ENCODE measurements at regions not wholly inside any gene's neighbourhood (a gene's known extent, or its start where the extent isn't known, plus 50 kb on each side); places are given as distances from the start of the nearest gene placed in this dataset.
"Not testable (repeated sequence)": the region's sequence is repeated elsewhere in the genome, so short reads cannot be mapped to it uniquely, and the experiment has no call there.

GRCh38 chr7:136260591-136260990, 283.4 kb upstream of the MTPN start:
- H3K79me2 ChIP-seq (ENCODE audit: low read depth); H3K4me3 ChIP-seq; POLR2A ChIA-PET (ENCODE audit: unreplicated experiment); H3K4me2 ChIP-seq; intact Hi-C loops (cut with micrococcal nuclease; ENCODE audit: unreplicated experiment); DNase-seq; H4K20me1 ChIP-seq (ENCODE audit: insufficient read depth); BruUV-seq (replicated peaks); H2AFZ ChIP-seq; H3K27me3 ChIP-seq (ENCODE audit: insufficient read depth, low read depth); H3K9me3 ChIP-seq (ENCODE audit: insufficient read depth, low read depth); CTCF ChIA-PET; H3F3A ChIP-seq (ENCODE audit: insufficient read depth, low read depth); H3K9me2 ChIP-seq (ENCODE audit: insufficient read depth); H3K4me1 ChIP-seq (replicated peaks; ENCODE audit: insufficient read depth); H3K36me3 ChIP-seq (ENCODE audit: low read depth); H3K27ac ChIP-seq: not testable (repeated sequence)

DNA sequence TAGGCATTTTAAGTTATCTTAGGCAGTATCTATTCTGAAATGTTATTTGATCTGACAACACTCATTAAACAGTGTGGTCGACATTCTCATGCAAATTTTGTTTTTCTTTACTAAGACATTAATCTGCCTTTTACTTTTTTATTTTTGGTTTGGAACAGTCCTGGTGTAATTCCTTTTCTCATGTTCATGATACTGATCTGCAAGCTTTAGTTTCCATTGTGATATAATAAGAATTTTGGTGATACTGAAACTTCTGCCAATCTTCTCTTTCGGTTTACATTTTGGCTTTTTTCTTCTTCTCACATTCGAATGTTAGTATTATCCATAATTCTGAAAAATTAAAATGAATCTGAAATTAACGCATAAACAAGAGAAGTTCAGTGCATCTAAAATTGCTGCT, 281.9 kb upstream of the MTPN start:
- H3K4me1 ChIP-seq (replicated peaks; ENCODE audit: insufficient read depth), result no peaks in the 10 kb centered on the region
- no peak overlapping the region for H3K4me3 ChIP-seq
- H3K27me3 ChIP-seq (ENCODE audit: insufficient read depth, low read depth), result no peaks in the 10 kb centered on the region
- no peaks in the 10 kb centered on the region for H3F3A ChIP-seq (ENCODE audit: insufficient read depth, low read depth)
- no peak overlapping the region for H3K27ac ChIP-seq
- H3K79me2 ChIP-seq (ENCODE audit: low read depth), result no peaks in the 10 kb centered on the region
- ChIA-PET POLR2A (ENCODE audit: unreplicated experiment) (no interaction called here), CTCF (no interaction called here)
- no peaks in the 10 kb centered on the region for H3K36me3 ChIP-seq (ENCODE audit: low read depth)
- no peaks in the 10 kb centered on the region for H4K20me1 ChIP-seq (ENCODE audit: insufficient read depth)
- no peak for DNase-seq
- no peaks in the 10 kb centered on the region for H3K9me3 ChIP-seq (ENCODE audit: insufficient read depth, low read depth)
- intact Hi-C loops (cut with micrococcal nuclease; ENCODE audit: unreplicated experiment), result no loop called here
- no peak overlapping the region for H2AFZ ChIP-seq
- H3K4me2 ChIP-seq, result no peak overlapping the region
- TF ChIP-seq EZH2 (IDR thresholded peaks at IDR 0.05; ENCODE audit: low read depth), result no peak
- no peak for TF ChIP-seq CTCF (conservative IDR thresholded peaks at IDR 0.05)
- H3K9me2 ChIP-seq (ENCODE audit: insufficient read depth), result no peaks in the 10 kb centered on the region
- no TSS peak for BruUV-seq (replicated peaks)

DNA sequence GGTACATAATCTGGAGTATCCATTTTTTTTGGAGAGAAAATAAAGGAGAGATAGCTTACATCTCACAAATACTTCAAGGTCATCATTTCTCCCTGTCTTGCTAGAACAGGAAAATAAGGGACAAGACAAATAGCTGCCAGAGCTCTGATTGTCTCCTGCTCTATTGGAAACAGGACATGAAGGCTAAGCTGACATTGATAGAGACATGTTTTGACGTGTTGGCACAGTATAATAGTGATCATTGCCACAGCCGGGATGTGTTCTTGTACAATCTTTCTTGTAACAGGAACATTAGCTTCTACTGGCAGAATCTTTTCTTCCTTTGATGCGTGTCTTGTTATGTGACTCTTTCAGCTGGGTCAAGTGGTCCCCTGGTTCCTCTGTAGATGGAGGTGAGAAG, 279.3 kb upstream of the MTPN start:
- Histone ChIP-seq H3F3A (ENCODE audit: insufficient read depth, low read depth) (no peaks in the 10 kb centered on the region), H3K79me2 (ENCODE audit: low read depth) (no peaks in the 10 kb centered on the region), H3K4me1 (replicated peaks; ENCODE audit: insufficient read depth) (no peaks in the 10 kb centered on the region), H3K4me2 (no peak overlapping the region), H3K9me3 (ENCODE audit: insufficient read depth, low read depth) (no peaks in the 10 kb centered on the region), H3K27ac (no peak overlapping the region), H3K9me2 (ENCODE audit: insufficient read depth) (no peaks in the 10 kb centered on the region), H3K4me3 (no peak overlapping the region), H4K20me1 (ENCODE audit: insufficient read depth) (no peaks in the 10 kb centered on the region), H2AFZ (no peak overlapping the region), H3K36me3 (ENCODE audit: low read depth) (no peaks in the 10 kb centered on the region), H3K27me3 (ENCODE audit: insufficient read depth, low read depth) (no peaks in the 10 kb centered on the region)
- no TSS peak for BruUV-seq (replicated peaks)
- CTCF ChIA-PET, result no interaction called here
- DNase-seq, result no peak
- TF ChIP-seq EZH2 (IDR thresholded peaks at IDR 0.05; ENCODE audit: low read depth), result no peak
- TF ChIP-seq CTCF (conservative IDR thresholded peaks at IDR 0.05), result no peak
- intact Hi-C loops (cut with micrococcal nuclease; ENCODE audit: unreplicated experiment), result no loop called here
- POLR2A ChIA-PET (ENCODE audit: unreplicated experiment), result interaction anchor here (0.7 kb wide), 1 partner anchor 209 kb away, joined by 4 read pairs; no protein-coding TSS in a partner anchor

DNA sequence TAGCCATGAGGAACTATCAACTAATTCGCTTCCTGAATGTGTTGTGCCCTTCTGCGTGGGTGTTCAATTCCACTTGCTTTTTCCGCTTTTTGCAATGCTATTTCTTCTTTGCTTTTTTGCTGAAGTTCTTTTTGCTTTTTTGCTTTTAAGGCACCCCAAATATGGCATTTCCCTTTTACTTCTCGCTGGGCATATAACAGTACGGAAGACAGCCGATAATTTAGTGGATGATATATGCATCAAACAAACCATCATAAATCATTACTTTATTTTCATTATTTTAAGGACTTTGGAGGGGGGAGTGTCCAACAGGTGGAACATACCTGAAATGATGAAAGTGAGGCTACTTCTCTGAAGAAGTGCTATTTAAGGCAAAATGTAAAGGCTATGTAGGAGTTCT, 277.0 kb upstream of the MTPN start:
- Histone ChIP-seq H3K36me3 (ENCODE audit: low read depth) (no peaks in the 10 kb centered on the region), H3K4me2 (no peak overlapping the region), H3K79me2 (ENCODE audit: low read depth) (no peaks in the 10 kb centered on the region), H3F3A (ENCODE audit: insufficient read depth, low read depth) (no peaks in the 10 kb centered on the region), H3K4me1 (replicated peaks; ENCODE audit: insufficient read depth) (no peaks in the 10 kb centered on the region), H2AFZ (no peak overlapping the region), H3K27me3 (ENCODE audit: insufficient read depth, low read depth) (no peaks in the 10 kb centered on the region), H3K9me2 (ENCODE audit: insufficient read depth) (no peaks in the 10 kb centered on the region), H3K27ac (no peak overlapping the region), H4K20me1 (ENCODE audit: insufficient read depth) (no peaks in the 10 kb centered on the region), H3K9me3 (ENCODE audit: insufficient read depth, low read depth) (no peaks in the 10 kb centered on the region), H3K4me3 (no peak overlapping the region)
- no TSS peak for BruUV-seq (replicated peaks)
- intact Hi-C loops (cut with micrococcal nuclease; ENCODE audit: unreplicated experiment), result no loop called here
- POLR2A ChIA-PET (ENCODE audit: unreplicated experiment), result no interaction called here
- no peak for TF ChIP-seq EZH2 (IDR thresholded peaks at IDR 0.05; ENCODE audit: low read depth)
- TF ChIP-seq CTCF (conservative IDR thresholded peaks at IDR 0.05), result no peak
- DNase-seq, result no peak
- CTCF ChIA-PET, result no interaction called here

All from PC-9 (cell line).